Tibial nerve (tissue), 4 donors: ENCODE measurements at regions not wholly inside any gene's neighbourhood (a gene's known extent, or its start where the extent isn't known, plus 50 kb on each side); places are given as distances from the start of the nearest gene placed in this dataset.

Source experiments
- DNase-seq, 2 donors: peaks; one replicate each; pipeline ENCODE4 v3.0.0-alpha.2; 2019; ENCODE audit warnings: low spot score in 2 of 2
- H3K27ac ChIP-seq, 4 donors: fragments of 200-600 bp; sonication (generic) in 3 of 4; one replicate each; pipeline ENCODE4 v1.5.1; 2017 to 2019; ENCODE audit warnings: mild to moderate bottlenecking in 1 of 4
- H3K27me3 ChIP-seq, 2 donors: fragments of 200-600 bp; sonication (generic) in 1 of 2; one replicate each; pipeline versions ENCODE4 v1.5.1 to v1.6.0; 2017 to 2019
- H3K36me3 ChIP-seq, 3 donors: fragments of 200-600 bp; sonication (generic); one replicate each; pipeline ENCODE4 v1.5.1; 2018 to 2019
- H3K4me1 ChIP-seq, 4 donors: fragments of 200-600 bp; sonication (generic) in 3 of 4; one replicate each; pipeline ENCODE4 v1.5.1; 2017 to 2019
- H3K4me3 ChIP-seq, 4 donors: fragments of 200-600 bp; sonication (generic) in 3 of 4; one replicate each; pipeline ENCODE4 v1.5.1; 2017 to 2019; ENCODE audit warnings: mild to moderate bottlenecking in 1 of 4, moderate library complexity in 1 of 4
- H3K9me3 ChIP-seq, 4 donors: fragments of 200-600 bp; sonication (generic) in 3 of 4; one replicate each; pipeline ENCODE4 v1.5.1; 2017 to 2019
- CTCF ChIP-seq, 5 experiments: fragments of 200-600 bp in 3 of 5; fragments of 450-650 bp in 2 of 5; sonication (generic) in 3 of 5; IDR thresholded peaks; one replicate each; pipeline ENCODE4 v1.5.1; 2016 to 2019; ENCODE audit warnings: antibody characterized with exemption in 5 of 5, mild to moderate bottlenecking in 3 of 5, moderate library complexity in 2 of 5
- EP300 ChIP-seq, 2 donors: sonication (generic); formaldehyde crosslinking; IDR thresholded peaks; one replicate each; pipeline ENCODE4 v1.6.1; 2017; ENCODE audit warnings: antibody characterized with exemption in 2 of 2, mild to moderate bottlenecking in 1 of 2
- POLR2A ChIP-seq, 2 donors: fragments of 450-650 bp; IDR thresholded peaks; one replicate each; pipeline ENCODE4 v1.6.1; 2017; ENCODE audit warnings: antibody characterized with exemption in 2 of 2, mild to moderate bottlenecking in 2 of 2, moderate library complexity in 2 of 2
- WGBS, 2 donors: methylation state at CpG; one replicate each; pipeline ENCODE4 v1.1.5; 2018; 5-methylcytosine and 5-hydroxymethylcytosine counted together

DNA sequence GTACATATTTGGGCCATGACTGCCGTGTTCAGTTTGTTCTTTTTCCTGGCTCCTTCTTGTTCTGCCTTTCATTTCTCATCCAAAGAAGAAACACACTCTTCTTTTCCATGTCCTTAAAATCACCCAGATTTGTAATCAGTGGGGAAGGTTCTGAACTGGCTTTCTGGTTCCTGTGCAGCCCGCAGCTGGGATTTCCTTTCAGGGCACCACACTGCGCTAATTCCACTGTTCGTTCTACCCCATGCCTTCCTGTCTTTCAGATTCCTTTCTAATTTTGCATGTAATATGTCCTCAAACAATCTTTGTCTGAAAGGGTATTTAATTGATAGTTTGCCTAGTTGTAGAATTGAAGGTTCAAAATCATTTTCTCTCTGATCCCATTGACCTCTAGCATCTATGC lies 94.1 kb downstream of the HS1BP3 start:
- no peaks in the 10 kb centered on the region for H3K36me3 ChIP-seq
- no peak overlapping the region for H3K4me3 ChIP-seq
- TF ChIP-seq POLR2A (IDR thresholded peaks at IDR 0.05): no peak
- no peak for TF ChIP-seq CTCF (IDR thresholded peaks at IDR 0.05)
- TF ChIP-seq EP300 (IDR thresholded peaks at IDR 0.05): no peak
- H3K27ac ChIP-seq: no peak overlapping the region
- peaks cover 0 to 2% (median 0%) of the 10 kb centered on the region in 4 donors for H3K4me1 ChIP-seq
- H3K9me3 ChIP-seq: no peaks in the 10 kb centered on the region
- no peak for DNase-seq
- 78 to 86% methylated on average over 4 of the region's 4 CpGs for WGBS, 2 donors
- no peaks in the 10 kb centered on the region for H3K27me3 ChIP-seq

DNA sequence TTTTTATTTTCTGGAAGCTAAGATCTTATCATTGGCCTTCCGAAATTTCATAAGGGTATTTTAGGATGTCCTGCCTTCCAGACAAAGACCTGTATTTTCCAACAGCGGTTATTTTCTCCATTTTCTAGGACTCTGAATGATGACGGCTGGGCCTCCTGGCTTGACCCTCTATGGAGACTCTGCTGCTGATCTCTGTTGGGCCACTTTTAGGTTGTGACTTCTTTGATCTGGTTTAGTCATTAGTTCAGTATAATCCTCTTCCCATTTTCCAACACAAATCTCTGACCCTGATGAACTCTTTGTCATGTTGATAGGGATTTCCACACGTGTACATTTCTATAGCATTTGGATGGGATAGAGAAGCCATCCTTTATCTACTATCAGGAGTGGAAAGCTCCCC lies 93.7 kb downstream of the HS1BP3 start:
- WGBS, 2 donors: 85 to 86% methylated on average over 4 of the region's 4 CpGs
- no peaks in the 10 kb centered on the region for H3K4me1 ChIP-seq
- TF ChIP-seq EP300 (IDR thresholded peaks at IDR 0.05) (no peak), POLR2A (IDR thresholded peaks at IDR 0.05) (no peak), CTCF (IDR thresholded peaks at IDR 0.05) (no peak)
- no peaks in the 10 kb centered on the region for H3K27me3 ChIP-seq
- H3K4me3 ChIP-seq: no peak overlapping the region
- no peak overlapping the region for H3K27ac ChIP-seq
- DNase-seq: no peak
- no peaks in the 10 kb centered on the region for H3K9me3 ChIP-seq
- no peaks in the 10 kb centered on the region for H3K36me3 ChIP-seq

DNA sequence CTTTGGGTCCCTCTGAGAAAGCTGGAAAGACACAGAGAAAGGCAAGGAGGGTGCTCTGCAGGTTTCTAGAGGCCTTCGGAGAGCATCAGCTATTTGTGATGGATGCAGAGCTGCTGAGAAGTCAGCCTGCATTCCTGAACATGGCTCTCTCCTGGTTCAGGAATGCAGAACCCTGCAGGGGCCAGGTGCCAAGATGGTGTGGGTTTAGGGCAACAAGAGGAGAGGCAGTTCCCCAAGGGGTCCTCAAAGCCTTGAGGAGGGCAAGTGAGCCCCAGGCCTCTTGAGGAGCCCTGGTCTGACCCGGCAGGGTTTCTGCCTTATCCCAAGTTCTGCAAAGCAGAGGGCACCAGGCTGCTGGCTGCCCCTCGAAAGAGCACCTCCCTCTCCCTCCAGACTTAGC lies 93.3 kb downstream of the HS1BP3 start:
- 100% methylated on average over 1 to 3 of the region's 3 CpGs for WGBS, 2 donors
- Histone ChIP-seq H3K36me3 (no peaks in the 10 kb centered on the region), H3K4me1 (no peaks in the 10 kb centered on the region), H3K27ac (no peak overlapping the region), H3K4me3 (no peak overlapping the region), H3K27me3 (no peaks in the 10 kb centered on the region), H3K9me3 (no peaks in the 10 kb centered on the region)
- no peak for TF ChIP-seq CTCF (IDR thresholded peaks at IDR 0.05)
- no peak for DNase-seq

DNA sequence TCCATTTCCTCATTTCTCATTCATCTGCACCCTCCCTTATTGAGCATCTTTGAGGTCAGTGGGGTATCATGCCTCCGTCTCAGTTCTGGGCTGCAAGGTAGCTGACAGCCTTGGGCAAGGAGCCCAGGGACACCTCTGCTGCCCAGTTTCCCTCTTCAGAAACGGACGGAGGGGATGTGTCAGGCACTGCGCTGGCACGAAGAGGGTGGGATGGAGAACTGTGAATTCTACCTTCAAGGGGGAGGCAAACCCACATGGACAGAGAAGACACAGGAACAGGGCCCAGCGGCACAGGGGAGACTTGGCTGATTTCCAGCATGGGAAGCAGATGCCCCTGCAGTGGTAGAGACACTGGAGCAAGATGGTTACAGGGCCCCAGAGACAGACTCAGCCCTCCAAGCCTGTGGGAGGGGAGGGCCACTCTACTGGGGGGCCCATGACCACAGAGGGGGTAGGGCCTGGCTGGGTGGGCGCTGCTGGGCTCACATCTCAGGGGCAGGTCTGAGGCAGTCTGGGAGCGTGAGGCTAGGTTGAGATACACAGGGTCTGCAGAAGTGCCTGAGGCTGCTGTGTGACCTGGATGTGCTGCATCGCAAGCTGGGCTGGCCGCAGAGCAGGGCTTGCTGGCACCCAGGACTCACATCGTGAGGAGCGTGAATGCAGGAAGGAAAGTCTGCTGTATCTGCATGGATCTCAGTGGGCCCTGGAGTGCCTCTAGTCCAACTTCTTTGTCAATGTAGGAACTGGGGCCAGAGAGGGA lies 92.3 kb downstream of the HS1BP3 start:
- H3K27ac ChIP-seq: no peak overlapping the region
- TF ChIP-seq EP300 (IDR thresholded peaks at IDR 0.05) (no peak), POLR2A (IDR thresholded peaks at IDR 0.05) (no peak), CTCF (IDR thresholded peaks at IDR 0.05) (no peak)
- 85 to 88% methylated on average over 12 of the region's 12 CpGs for WGBS, 2 donors
- DNase-seq: no peak
- H3K9me3 ChIP-seq: no peaks in the 10 kb centered on the region
- no peaks in the 10 kb centered on the region for H3K4me1 ChIP-seq
- H3K36me3 ChIP-seq: no peaks in the 10 kb centered on the region
- no peak overlapping the region for H3K4me3 ChIP-seq
- H3K27me3 ChIP-seq: no peaks in the 10 kb centered on the region

DNA sequence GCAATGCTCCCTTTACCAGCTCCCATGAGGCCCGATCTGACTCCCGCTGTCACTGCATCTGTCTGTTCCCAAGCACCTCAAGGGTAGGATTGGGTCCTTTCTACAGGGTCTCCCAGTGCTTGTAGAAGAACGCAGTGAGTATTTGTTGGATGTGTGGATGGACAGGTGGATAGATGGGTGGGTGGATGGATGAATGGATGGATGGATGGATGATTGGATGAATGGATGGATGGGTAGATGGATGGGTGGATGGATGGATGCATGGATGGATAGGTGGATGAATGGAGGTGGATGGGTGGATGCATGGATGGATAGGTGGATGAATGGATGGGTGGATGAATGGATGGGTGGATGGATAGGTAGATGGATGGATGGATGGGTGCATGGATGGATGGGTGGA lies 91.6 kb downstream of the HS1BP3 start:
- Histone ChIP-seq H3K9me3 (no peaks in the 10 kb centered on the region), H3K36me3 (no peaks in the 10 kb centered on the region), H3K27ac (no peak overlapping the region), H3K27me3 (no peaks in the 10 kb centered on the region), H3K4me1 (no peaks in the 10 kb centered on the region), H3K4me3 (no peak overlapping the region)
- no peak for TF ChIP-seq EP300 (IDR thresholded peaks at IDR 0.05)
- TF ChIP-seq POLR2A (IDR thresholded peaks at IDR 0.05): no peak
- 84 to 99% methylated on average over 3 of the region's 3 CpGs for whole genome bisulfite sequencing, 2 donors
- no peak for DNase-seq

DNA sequence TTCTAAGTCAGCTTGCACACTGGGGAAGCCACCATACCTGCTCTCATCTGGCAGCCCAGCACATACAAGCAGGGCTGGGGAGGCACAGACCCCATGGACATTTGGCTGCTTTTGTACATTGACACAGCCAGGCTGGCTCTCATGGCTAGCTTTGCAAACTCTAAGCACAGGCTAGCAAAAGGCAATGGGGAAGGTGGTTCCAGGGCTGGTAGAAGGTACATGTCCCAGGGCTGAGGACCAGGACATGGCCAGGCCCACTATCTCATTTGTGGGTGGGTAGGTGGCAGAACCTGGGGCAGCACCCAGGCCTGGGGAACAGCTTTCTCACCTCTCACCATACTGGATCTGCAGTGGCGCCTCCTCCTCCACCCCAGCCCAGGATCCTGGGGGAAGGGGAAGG lies 90.9 kb downstream of the HS1BP3 start:
- H3K9me3 ChIP-seq: no peaks in the 10 kb centered on the region
- H3K4me1 ChIP-seq: no peaks in the 10 kb centered on the region
- TF ChIP-seq EP300 (IDR thresholded peaks at IDR 0.05) (no peak), CTCF (IDR thresholded peaks at IDR 0.05) (no peak), POLR2A (IDR thresholded peaks at IDR 0.05) (no peak)
- no peak for DNase-seq
- H3K27me3 ChIP-seq: no peaks in the 10 kb centered on the region
- WGBS, 2 donors: 100% methylated on average over 1 of the region's 1 CpG
- no peak overlapping the region for H3K27ac ChIP-seq
- H3K36me3 ChIP-seq: no peaks in the 10 kb centered on the region
- H3K4me3 ChIP-seq: no peak overlapping the region
